ENCODE measurements at regions not wholly inside any gene's neighbourhood (a gene's known extent, or its start where the extent isn't known, plus 50 kb on each side); places are given as distances from the start of the nearest gene placed in this dataset.
"Not testable (repeated sequence)": the region's sequence is repeated elsewhere in the genome, so short reads cannot be mapped to it uniquely, and the experiment has no call there.

DNA sequence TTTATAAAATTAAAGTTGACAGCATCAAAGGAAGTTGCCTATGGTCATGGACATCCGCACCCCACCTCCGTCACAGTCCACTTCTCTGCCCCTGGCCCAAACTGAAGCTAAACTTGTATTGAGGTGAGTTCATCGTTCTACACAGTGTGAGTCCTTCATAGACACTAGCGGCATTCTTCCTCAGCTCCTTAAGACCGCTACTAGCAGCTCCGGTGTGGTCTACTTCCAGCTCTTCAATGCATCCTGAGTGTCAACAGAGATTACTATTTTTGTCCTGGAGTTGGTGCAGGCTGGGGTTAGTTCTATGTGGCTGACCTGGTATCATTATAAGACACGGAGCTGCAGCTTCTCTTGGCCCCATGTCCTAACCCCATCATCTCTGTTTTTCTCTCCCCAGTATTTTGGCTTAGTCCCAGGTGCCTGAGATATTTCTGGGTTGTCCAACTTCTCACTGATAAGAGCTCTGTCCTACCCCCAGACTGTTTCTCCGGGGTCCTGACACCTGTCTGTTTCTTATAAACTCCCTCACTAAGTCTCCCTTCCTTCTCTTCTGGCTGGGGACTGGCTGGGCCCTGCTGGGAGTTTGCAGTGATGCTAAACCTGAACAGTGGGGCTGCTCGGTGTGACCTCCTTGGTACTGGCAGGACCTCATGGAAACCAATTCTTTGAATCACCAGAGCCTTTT, 169.2 kb upstream of the ATP10A start:
- DNase-seq (ENCODE audit: low read depth): no peak

DNA sequence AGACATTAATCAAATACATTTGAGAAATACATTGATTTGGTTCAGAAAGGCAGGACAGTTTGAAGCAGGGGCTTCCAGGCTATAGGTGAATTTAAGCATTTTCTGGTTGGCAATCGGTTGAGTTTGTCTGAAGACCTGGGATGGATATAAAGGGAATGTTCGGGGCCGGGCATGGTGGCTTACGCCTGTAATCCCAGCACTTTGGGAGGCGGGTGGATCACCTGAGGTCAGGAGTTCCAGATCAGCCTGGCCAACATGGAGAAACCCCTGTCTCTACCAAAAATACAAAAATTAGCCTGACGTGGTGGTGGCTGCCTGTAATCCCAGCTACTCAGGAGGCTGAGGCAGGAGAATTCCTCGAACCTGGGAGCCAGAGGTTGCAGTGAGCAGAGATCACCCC, 166.5 kb upstream of the ATP10A start:
- not testable (repeated sequence) for DNase-seq (ENCODE audit: low read depth)

DNA sequence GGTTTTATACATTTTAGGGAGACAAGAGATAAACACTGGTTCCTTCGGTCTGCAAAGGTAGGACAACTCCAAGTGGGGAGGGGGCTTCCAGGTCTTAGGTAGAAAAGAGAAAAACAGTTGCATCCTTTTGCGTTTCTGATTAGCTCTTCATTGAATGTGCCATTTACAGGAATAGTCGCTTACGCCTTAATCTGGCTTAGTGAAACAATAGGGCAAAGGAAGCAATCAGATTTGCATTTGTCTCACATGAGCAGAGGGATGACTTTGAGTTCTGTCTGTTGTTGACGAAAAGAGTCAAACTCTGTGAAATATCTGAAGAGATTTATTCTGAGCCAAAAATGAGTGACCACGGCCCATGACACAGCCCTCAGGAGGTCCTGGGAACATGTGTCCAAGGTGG, 166.0 kb upstream of the ATP10A start:
- no peak for DNase-seq (ENCODE audit: low read depth)

DNA sequence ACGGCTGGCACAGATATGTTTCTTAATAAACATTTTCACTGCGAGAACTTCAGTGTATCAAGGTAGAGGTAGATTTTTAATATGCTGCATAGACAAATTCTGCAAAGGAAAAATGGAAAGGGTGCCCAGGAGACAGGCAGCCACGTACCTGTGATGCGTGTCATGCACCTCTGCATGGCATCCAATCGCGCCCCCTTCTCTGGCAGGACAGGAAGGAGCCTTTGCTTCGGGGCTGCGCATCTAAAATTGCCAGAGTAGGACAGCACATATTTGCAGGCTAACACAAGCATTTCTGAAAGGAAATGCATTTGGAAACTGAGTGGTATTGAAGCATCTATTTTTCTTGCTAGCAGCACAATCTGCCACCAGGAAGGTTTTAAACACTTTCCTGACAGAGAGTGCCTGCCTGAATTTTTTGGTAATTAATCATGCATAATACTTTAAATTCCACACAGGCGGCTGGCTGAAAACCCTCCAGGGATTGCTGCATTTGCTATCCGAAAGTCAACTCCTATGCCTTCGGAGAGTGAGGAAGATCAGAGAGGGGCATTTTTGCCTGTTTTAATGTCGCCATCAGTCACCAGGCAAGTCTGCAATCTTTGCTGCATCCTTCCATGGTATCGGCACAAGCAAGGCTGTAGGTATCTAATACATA, 165.1 kb upstream of the ATP10A start:
- peak; percentile 30 for DNase-seq (ENCODE audit: low read depth)

DNA sequence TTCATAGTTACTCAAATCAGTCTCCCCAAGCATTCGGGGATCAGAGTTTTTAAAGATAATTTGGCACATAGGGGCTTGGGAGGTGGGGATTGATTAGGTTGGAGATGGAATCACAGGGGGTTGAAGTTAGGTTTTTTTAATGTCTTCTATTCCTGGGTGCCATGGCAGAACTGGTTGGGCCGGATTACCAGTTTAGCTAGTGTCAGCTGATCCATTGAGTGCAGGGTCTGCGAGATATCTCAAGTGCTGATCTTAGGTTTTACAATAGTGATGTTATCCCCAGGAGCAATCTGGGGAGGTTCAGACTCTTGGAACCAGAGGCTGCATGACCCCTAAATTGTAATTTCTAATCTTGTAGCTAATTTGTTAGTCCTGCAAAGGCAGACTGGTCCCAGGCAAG, 163.5 kb upstream of the ATP10A start:
- not testable (repeated sequence) for DNase-seq (ENCODE audit: low read depth)

DNA sequence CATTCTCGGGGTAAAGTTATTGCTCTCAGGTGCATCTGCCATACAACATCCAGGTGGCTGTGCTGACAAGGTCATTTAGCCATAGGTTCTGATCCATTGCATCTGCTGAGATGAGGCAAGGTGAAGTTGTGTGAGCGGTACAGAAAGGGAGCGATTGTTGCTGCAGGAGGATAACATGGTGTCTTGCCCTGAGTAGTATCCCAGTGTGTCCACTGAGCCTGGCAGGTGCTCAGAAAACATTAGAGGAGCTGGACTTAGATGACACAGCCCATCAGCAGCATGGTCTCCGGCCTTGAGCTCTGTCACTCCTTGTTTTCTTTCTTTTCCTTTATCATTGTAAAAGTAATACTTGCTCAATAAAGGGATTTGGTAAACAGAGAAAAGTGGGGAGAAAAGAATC, 161.1 kb upstream of the ATP10A start:
- DNase-seq (ENCODE audit: low read depth): no peak

DNA sequence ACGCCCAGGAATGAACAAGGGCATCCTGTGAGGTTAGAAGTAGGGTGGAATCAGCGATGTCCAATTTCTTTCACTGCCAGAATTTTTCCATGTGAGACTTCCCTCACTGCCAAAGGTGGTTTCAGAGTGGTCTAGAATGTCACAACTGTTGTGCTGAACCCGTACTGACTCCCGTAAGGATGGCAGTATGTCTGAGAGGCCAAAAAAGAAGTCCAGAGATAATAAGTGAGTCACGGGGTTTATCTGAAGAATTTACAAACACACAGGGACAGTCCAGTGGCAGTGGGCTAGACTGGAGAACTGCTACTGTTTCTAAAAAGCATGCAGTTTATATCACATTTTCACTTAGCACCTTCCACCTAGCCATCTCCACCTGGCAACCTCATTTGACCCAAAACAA, 160.6 kb upstream of the ATP10A start:
- DNase-seq (ENCODE audit: low read depth): no peak

DNA sequence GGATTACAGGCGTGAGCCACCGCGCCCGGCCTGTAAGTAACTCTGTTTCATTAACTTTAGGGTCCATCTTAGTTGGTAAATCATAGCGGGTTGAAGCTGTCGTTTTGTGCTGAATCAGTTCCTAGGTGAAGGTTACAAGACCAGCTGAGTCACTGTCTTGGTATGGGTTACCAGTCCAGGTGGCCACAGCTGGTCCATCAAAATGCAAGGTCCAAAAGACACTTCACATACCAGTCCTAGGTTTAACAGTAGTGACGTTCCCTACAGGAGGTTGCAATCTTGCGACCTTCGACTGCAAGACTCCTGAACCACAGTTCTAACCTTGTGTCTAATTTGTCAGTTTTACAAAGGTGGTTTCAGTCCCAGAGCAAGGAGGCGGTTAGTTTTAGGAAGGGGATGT, 160.1 kb upstream of the ATP10A start:
- no peak for DNase-seq (ENCODE audit: low read depth)

DNA sequence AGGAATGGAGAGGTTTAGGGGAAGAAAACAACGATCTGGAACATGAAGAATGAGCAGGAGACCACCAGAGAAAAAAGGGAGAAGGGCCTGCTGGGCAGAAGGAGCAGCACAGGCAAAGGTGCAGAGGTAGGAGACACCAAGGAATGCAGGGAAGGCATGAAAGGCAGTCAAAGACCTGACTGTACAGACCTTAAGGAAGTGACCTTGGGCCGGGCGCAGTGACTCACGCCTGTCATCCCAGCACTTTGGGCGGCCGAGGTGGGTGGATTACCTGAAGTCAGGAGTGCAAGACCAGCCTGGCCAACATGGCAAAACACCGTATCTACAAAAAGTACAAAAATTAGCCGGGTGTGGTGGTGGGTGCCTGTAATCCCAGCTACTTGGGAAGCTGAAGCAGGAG, 157.7 kb upstream of the ATP10A start:
- DNase-seq (ENCODE audit: low read depth): no peak

DNA sequence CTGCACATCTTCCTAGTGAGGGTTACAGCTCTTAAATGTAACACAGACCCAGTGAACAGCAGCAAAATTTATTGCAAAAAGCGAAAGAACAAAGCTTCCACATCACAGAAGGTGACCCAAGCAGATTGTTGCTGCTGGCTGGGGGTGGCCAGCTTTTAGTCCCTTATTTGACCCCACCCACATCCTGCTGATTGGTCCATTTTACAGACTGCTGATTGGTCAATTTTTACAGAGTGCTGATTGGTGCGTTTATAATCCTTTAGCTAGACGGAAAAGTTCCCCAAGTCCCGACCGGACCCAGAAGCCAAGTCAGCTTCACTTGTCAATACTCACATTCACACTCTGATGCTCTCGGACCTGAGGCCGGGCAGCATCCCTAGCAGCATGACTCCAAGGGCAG, 154.5 kb upstream of the ATP10A start:
- DNase-seq (ENCODE audit: low read depth): no peak

DNA sequence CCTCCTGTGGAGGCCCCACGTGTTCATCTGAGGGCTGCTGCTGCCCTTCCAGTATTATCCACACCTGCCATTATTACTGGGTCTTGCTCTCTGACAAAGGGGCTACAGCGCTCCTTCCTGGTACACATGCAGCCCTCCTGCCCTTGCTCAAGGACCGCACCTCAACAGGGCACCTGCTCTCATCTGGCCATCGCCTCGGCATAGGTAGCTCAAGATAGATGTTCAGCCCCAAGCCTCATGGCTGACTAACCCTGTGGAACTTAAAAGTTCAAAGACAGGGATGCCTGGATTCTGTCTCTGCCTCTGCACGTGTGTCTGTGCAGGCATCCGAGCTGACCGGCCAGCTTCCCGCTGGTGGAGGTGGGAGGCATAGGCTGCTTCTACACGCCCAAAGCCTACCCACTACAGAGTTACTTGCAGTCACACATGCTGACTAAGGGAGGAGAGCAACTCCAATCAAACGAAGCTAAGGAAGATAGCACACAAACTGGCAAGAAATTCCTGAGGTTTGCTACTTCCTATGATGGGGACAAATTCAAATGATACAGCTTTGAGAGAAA, 152.5 kb upstream of the ATP10A start:
- DNase-seq (ENCODE audit: low read depth): no peak

DNA sequence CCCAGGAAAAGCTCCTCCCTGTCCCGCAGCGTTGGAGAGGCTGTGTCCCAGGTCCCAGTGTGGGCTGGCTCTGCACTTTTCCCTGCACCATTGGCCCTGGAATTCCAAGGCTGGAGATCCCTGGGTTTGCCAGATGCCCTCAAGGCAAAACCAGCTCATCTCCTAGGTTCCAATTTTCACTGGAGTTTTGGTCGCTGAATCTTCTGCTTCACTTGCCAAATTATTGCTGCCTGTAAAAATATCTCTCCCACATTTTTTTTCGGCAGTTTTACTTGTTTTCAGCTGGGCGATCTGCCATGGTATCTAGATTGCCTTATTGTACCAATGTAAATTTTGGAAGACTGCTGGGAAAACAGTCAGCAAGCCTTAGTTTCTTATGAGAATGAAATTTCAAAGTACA, 150.9 kb upstream of the ATP10A start:
- DNase-seq (ENCODE audit: low read depth): no peak

DNA sequence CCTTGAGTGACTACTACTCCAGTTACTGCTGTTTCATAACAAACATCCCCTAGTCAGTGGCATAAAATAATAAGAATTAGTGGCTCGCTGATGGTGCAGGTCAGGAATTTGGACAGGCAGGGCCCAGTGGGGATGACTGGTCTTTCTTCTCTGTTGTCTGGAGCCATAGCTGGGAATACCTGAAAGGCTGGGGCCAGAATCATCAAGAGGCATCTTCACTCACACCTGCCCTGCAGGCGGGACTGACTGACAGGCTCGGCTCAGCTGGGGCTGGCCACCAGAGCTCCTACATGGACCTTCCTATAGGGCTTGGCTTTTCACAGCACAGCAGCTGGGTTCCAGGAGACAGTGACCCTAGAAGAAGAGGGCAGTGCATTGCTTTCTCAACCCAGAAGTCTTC, 148.8 kb upstream of the ATP10A start:
- no peak for DNase-seq (ENCODE audit: low read depth)

DNA sequence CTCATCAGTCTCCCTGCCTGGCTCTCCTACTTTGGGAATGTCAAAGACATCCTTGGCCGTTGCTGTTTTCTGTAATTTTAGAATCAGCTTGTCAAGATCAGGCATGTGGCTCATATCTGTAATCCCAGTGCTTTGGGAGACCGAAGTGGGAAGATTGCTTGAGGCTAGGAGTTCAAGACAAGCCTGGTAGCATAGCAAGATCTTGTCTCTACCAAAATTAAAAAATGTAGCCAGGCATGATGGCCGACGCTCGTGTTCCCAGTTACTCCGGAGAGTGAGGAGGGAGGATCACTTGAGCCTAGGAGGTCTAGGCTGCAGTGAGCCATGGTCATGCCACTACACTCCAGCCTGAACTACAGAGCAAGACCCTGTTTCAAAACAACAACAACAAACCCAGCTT, 144.0 kb upstream of the ATP10A start:
- no peak for DNase-seq (ENCODE audit: low read depth)

DNA sequence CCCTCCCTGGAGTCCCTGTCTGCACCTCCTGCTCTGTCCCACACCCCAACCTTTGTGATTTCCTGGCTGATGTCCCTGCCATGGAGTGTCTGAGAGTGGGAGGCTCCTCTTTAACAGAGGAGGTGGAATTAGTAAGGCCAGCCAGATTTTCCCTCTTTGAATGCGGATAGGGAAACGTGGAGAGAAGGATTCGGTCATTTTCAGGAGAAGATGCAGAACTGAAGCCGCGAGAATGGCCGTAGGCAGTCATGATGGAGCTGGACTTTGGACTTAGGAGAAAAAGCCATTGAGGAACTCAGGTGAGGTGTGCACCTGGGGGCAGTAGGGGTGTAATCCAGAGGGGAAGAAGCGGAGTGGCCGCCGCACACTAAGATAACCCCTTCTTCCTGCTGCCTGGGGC, 138.1 kb upstream of the ATP10A start:
- DNase-seq (ENCODE audit: low read depth): no peak

DNA sequence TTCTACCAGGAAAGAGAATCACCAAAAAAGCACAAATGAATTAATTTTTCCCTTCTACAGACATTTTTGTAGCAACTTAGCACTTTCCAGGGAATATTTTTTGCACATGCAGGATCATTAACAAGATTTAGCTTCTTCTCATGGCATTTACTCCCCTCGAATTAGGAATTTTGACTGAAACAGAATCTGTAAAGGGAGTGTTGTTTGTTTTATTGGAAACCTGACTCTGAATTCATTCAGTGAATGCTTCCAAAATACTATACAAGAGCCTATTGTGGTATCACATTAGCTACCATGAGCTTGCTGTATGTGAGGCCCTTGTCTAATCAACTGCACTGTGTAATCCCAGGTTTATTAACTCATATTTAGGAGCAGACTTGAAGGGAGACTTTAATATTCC, 130.4 kb upstream of the ATP10A start:
- no peak for DNase-seq (ENCODE audit: low read depth)

DNA sequence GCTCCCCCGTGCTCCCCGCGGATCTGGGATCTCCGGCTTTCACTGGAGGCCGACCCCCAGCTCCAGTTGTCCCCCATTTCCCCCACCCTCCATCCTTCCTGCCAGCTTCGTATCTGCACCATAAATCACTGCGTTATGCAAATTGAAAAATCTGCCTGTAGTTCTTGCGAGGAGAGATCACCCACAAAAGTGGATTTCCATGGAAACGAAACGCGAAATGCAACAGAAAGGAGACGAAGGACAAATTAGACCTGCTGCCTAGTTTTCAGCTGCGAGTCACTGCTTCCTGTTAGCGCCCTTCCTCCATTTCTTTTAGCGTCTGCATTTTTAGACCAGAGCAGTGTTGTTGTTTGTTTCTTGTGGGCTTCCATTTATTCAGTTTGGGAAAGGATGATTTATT, 127.1 kb upstream of the ATP10A start:
- DNase-seq (ENCODE audit: low read depth): no peak

DNA sequence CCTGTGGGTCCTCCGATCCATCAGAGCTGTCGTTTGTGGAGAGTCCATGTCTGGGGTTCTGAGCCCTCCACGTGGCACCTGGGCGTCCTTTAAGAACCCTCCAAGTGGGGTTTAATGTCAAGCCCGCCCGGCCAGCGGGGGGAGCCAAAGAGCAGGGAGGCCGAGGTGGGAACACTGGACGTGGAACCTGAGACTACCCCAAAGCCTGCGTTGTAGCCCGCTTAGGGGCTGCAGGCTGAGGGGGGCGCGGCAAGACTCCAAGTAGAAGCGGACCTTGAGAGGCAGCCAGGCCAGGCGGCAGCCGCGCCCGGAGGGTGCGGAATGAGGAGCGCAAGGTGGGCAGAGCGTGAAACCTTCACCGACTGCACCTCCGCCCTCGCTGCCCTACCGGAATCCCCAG, 126.2 kb upstream of the ATP10A start:
- no peak for DNase-seq (ENCODE audit: low read depth)

DNA sequence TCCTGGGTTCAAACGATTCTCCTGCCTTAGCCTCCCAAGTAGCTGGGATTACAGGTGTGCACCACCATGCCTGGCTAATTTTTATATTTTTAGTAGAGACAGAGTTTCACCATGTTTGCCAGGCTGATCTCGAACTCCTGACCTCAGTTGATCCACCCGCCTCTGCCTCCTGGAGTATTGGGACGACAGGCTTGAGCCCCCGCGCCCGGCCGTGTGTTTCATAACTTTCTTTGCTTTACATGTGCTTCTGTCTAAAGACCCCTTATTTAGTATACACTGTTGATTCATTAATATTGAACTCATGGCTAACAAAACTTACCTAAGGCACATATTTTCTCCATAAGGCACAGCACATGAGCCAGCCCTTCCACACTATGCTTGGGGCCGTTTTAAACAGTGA, 125.6 kb upstream of the ATP10A start:
- not testable (repeated sequence) for DNase-seq (ENCODE audit: low read depth)

DNA sequence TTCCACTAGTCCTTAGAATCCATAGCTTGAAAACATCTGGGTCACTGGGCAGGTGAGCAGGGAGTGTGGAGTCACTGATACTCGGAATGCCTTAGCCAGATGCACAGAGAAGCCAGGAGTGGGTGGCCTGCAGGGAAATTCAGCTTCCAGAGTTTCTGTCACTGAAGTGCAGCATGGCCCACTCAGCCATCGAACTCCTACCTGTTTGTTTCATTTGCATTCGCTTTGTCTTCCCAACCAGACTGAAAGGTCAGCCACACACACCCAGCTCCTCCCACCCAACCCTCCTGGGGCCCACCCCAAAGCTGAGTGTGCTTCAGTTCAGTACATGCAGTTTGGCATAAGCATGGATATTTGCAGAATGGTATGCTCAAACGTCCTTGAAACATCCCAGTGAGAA, 124.5 kb upstream of the ATP10A start:
- no peak for DNase-seq (ENCODE audit: low read depth)

DNA sequence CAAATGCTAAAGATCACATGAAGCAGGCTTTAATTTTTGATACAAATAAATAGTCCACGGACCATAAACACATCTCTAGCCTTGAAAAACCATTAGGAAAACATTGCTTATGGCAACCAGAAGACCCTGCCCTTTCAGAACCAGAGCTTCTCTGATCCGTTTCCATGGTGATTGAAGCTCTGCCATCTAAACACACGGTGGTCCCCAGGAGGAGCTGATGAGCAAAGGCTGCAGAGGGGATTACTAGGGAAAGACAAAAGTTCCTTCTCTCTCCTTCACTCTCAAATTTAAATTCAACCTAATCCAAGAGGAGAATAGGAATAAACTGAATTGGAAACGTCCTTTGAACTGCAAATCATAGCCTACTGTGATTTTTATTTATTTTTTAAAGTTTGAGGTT, 122.0 kb upstream of the ATP10A start:
- DNase-seq (ENCODE audit: low read depth): no peak

DNA sequence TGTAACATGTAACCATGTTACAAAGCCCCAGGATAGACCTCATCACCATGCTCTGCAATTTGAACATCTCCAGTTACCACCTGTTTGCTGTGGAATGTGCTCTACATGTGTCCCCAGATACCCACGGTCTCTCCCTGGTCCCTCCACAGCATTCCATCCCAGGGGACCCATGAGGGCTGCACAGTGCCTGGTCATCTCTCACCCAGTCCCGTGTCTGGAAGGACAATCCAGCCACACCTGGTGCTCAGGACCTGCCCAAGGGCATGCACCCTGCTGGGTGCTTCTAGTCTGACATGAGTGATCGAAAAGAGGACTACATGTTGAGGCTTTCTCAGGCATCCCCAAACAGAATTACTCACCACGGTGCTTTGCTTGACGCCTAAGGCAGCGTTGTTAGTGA, 119.6 kb upstream of the ATP10A start:
- no peak for DNase-seq (ENCODE audit: low read depth)

DNA sequence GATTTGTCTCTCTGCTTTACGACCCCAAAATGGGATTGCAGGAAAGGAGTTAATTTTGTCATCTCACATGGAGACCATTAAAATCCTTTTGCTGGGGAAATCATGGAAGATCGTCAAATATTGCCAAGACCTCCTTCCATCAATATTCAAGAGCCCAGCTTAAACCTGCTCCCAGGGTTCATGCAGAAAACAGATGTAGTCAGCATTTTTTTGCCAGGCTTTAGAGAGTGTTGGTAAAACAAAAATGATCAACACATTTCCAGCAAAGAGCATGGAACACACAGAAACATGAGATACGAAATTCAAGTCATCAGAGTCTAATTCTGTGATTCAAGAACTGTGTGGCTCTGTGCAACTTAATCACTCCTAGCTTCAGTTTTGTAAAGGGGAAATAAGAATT, 118.0 kb upstream of the ATP10A start:
- DNase-seq (ENCODE audit: low read depth): no peak

Data from myocyte (in vitro differentiated cells).